ENCODE measurements at regions not wholly inside any gene's neighbourhood (a gene's known extent, or its start where the extent isn't known, plus 50 kb on each side); places are given as distances from the start of the nearest gene placed in this dataset.
"Not testable (repeated sequence)": the region's sequence is repeated elsewhere in the genome, so short reads cannot be mapped to it uniquely, and the experiment has no call there.

- no peak for DNase-seq
Measured at GRCh38 chr4:26047795-26048194, 133.8 kb downstream of the SMIM20 start.

GRCh38 chr4:26048378-26048882 is 134.4 kb downstream of the SMIM20 start:
- no peak for ATAC-seq
- Mint-ChIP-seq H3K27me3 (ENCODE audit: low read depth) (peaks cover 6% of the 10 kb centered on the region), H3K36me3 (ENCODE audit: insufficient read depth) (no peaks in the 10 kb centered on the region)

More at GRCh38 chr4:26047795-26048194, 133.8 kb downstream of the SMIM20 start:
- ATAC-seq, result no peak
- Mint-ChIP-seq H3K36me3 (ENCODE audit: insufficient read depth) (no peaks in the 10 kb centered on the region), H3K4me3 (no peak overlapping the region), H3K4me1 (ENCODE audit: low read depth) (peaks cover 2% of the 10 kb centered on the region), H3K27me3 (ENCODE audit: low read depth) (peaks cover 6% of the 10 kb centered on the region), H3K9me3 (no peaks in the 10 kb centered on the region)

GRCh38 chr4:26048950-26049349 is 134.9 kb downstream of the SMIM20 start:
- ATAC-seq, result no peak
- H3K4me3 Mint-ChIP-seq, result no peak overlapping the region
- H3K9me3 Mint-ChIP-seq, result no peaks in the 10 kb centered on the region
- no peaks in the 10 kb centered on the region for H3K36me3 Mint-ChIP-seq (ENCODE audit: insufficient read depth)
- H3K27me3 Mint-ChIP-seq (ENCODE audit: low read depth), result peaks cover 6% of the 10 kb centered on the region
- DNase-seq, result no peak
- peaks cover 2% of the 10 kb centered on the region for H3K4me1 Mint-ChIP-seq (ENCODE audit: low read depth)

More at GRCh38 chr4:26048378-26048882, 134.4 kb downstream of the SMIM20 start:
- H3K9me3 Mint-ChIP-seq, result no peaks in the 10 kb centered on the region
- DNase-seq, result no peak
- H3K4me1 Mint-ChIP-seq (ENCODE audit: low read depth), result peaks cover 2% of the 10 kb centered on the region
- H3K4me3 Mint-ChIP-seq, result no peak overlapping the region

- Mint-ChIP-seq H3K4me3 (no peak overlapping the region), H3K9me3 (no peaks in the 10 kb centered on the region), H3K27me3 (ENCODE audit: low read depth) (peaks cover 6% of the 10 kb centered on the region), H3K4me1 (ENCODE audit: low read depth) (peaks cover 1% of the 10 kb centered on the region), H3K36me3 (ENCODE audit: insufficient read depth) (no peaks in the 10 kb centered on the region)
- ATAC-seq, result no peak
- no peak for DNase-seq
Measured at GRCh38 chr4:26049447-26049846, 135.4 kb downstream of the SMIM20 start.

GRCh38 chr4:26050212-26050643 is 136.2 kb downstream of the SMIM20 start:
- H3K4me3 Mint-ChIP-seq, result no peak overlapping the region
- no peaks in the 10 kb centered on the region for H3K36me3 Mint-ChIP-seq (ENCODE audit: insufficient read depth)
- peaks cover 6% of the 10 kb centered on the region for H3K27me3 Mint-ChIP-seq (ENCODE audit: low read depth)
- peaks cover 1% of the 10 kb centered on the region for H3K4me1 Mint-ChIP-seq (ENCODE audit: low read depth)
- peaks cover 3% of the 10 kb centered on the region for H3K9me3 Mint-ChIP-seq
- ATAC-seq (no peak), DNase-seq (no peak)

- Mint-ChIP-seq H3K36me3 (ENCODE audit: insufficient read depth) (no peaks in the 10 kb centered on the region), H3K4me1 (ENCODE audit: low read depth) (peaks cover 1% of the 10 kb centered on the region), H3K4me3 (no peak overlapping the region), H3K27me3 (ENCODE audit: low read depth) (peaks cover 6% of the 10 kb centered on the region), H3K9me3 (peaks cover 3% of the 10 kb centered on the region)
- ATAC-seq, result no peak
- DNase-seq, result no peak
Measured at GRCh38 chr4:26050671-26051070, 136.7 kb downstream of the SMIM20 start.

GRCh38 chr4:26051240-26051639 is 137.2 kb downstream of the SMIM20 start:
- H3K27me3 Mint-ChIP-seq (ENCODE audit: low read depth), result peaks cover 6% of the 10 kb centered on the region
- H3K36me3 Mint-ChIP-seq (ENCODE audit: insufficient read depth), result no peaks in the 10 kb centered on the region
- DNase-seq (no peak), ATAC-seq (no peak)
- H3K9me3 Mint-ChIP-seq, result peaks cover 3% of the 10 kb centered on the region
- peaks cover 1% of the 10 kb centered on the region for H3K4me1 Mint-ChIP-seq (ENCODE audit: low read depth)
- no peak overlapping the region for H3K4me3 Mint-ChIP-seq

GRCh38 chr4:26052663-26053541 is 138.9 kb downstream of the SMIM20 start:
- H3K9me3 Mint-ChIP-seq, result peaks cover 3% of the 10 kb centered on the region
- DNase-seq (no peak), ATAC-seq (no peak)
- H3K27me3 Mint-ChIP-seq (ENCODE audit: low read depth), result peaks cover 4% of the 10 kb centered on the region
- peaks cover 1% of the 10 kb centered on the region for H3K4me1 Mint-ChIP-seq (ENCODE audit: low read depth)
- no peak overlapping the region for H3K4me3 Mint-ChIP-seq
- no peaks in the 10 kb centered on the region for H3K36me3 Mint-ChIP-seq (ENCODE audit: insufficient read depth)

- ATAC-seq, result no peak
- Mint-ChIP-seq H3K9me3 (peaks cover 3% of the 10 kb centered on the region), H3K4me1 (ENCODE audit: low read depth) (peaks cover 8% of the 10 kb centered on the region), H3K4me3 (no peak overlapping the region), H3K27me3 (ENCODE audit: low read depth) (peaks cover 4% of the 10 kb centered on the region), H3K36me3 (ENCODE audit: insufficient read depth) (no peaks in the 10 kb centered on the region)
- no peak for DNase-seq
Measured at GRCh38 chr4:26053761-26054160, 139.7 kb downstream of the SMIM20 start.

- no peak for ATAC-seq
- Mint-ChIP-seq H3K4me1 (ENCODE audit: low read depth) (peaks cover 13% of the 10 kb centered on the region), H3K4me3 (no peak overlapping the region), H3K9me3 (peaks cover 3% of the 10 kb centered on the region), H3K36me3 (ENCODE audit: insufficient read depth) (no peaks in the 10 kb centered on the region), H3K27me3 (ENCODE audit: low read depth) (no peaks in the 10 kb centered on the region)
- DNase-seq, result no peak
Measured at GRCh38 chr4:26055855-26056254, 141.8 kb downstream of the SMIM20 start.

- no peak for ATAC-seq
- Mint-ChIP-seq H3K4me1 (ENCODE audit: low read depth) (peaks cover 13% of the 10 kb centered on the region), H3K27me3 (ENCODE audit: low read depth) (no peaks in the 10 kb centered on the region), H3K4me3 (no peak overlapping the region), H3K36me3 (ENCODE audit: insufficient read depth) (no peaks in the 10 kb centered on the region), H3K9me3 (peaks cover 3% of the 10 kb centered on the region)
- DNase-seq, result no peak
Measured at GRCh38 chr4:26056406-26056805, 142.4 kb downstream of the SMIM20 start.

- not testable (repeated sequence) for H3K27me3 Mint-ChIP-seq (ENCODE audit: low read depth); H3K4me3 Mint-ChIP-seq; ATAC-seq; H3K9me3 Mint-ChIP-seq; DNase-seq; H3K36me3 Mint-ChIP-seq (ENCODE audit: insufficient read depth)
- peaks cover 15% of the 10 kb centered on the region for H3K4me1 Mint-ChIP-seq (ENCODE audit: low read depth)
Measured at GRCh38 chr4:26057839-26058238, 143.8 kb downstream of the SMIM20 start.

- H3K27me3 Mint-ChIP-seq (ENCODE audit: low read depth), result no peaks in the 10 kb centered on the region
- peaks cover 15% of the 10 kb centered on the region for H3K4me1 Mint-ChIP-seq (ENCODE audit: low read depth)
- peak; percentile 94 to 95 for ATAC-seq
- no peak overlapping the region for H3K4me3 Mint-ChIP-seq
- no peaks in the 10 kb centered on the region for H3K36me3 Mint-ChIP-seq (ENCODE audit: insufficient read depth)
- no peak for DNase-seq
- H3K9me3 Mint-ChIP-seq, result peaks cover 3% of the 10 kb centered on the region
Measured at GRCh38 chr4:26058537-26058936, 144.5 kb downstream of the SMIM20 start.

GRCh38 chr4:26059391-26060154 is 145.6 kb downstream of the SMIM20 start:
- Mint-ChIP-seq H3K4me1 (ENCODE audit: low read depth) (peaks cover 15% of the 10 kb centered on the region), H3K27me3 (ENCODE audit: low read depth) (no peaks in the 10 kb centered on the region), H3K36me3 (ENCODE audit: insufficient read depth) (no peaks in the 10 kb centered on the region), H3K4me3 (no peak overlapping the region), H3K9me3 (peaks cover 3% of the 10 kb centered on the region)
- DNase-seq (no peak), ATAC-seq (no peak)
